Common myeloid progenitor, CD34-positive (primary cell): ENCODE measurements at regions not wholly inside any gene's neighbourhood (a gene's known extent, or its start where the extent isn't known, plus 50 kb on each side); places are given as distances from the start of the nearest gene placed in this dataset.

Experiments used
- CTCF ChIA-PET: fragments of 350-600 bp; sonication (Branson Sonifier 250); formaldehyde crosslinking; loops from one replicate; lab custom pipeline; 2021; ENCODE audit warnings: antibody characterized with exemption; lab: Charles Lee
- POLR2A ChIA-PET: fragments of 350-600 bp; sonication (Branson Sonifier 250); formaldehyde crosslinking; loops from one replicate; lab custom pipeline; 2021; ENCODE audit warnings: antibody characterized with exemption; lab: Charles Lee
- DNase-seq, 3 donors: peaks; one replicate each; pipeline versions ENCODE4 v3.0.0 to v3.0.0-alpha.2; 2013
- H3K27ac ChIP-seq, 2 experiments: 1 replicate in 1 of 2; 2 replicates in 1 of 2; pipeline ENCODE4 v1.7.0; 2013; ENCODE audit warnings: inconsistent platforms in 2 of 2, low read length in 2 of 2, mild to moderate bottlenecking in 2 of 2, low read depth in 1 of 2, moderate library complexity in 1 of 2; ENCODE audit not compliant: severe bottlenecking in 2 of 2, insufficient read depth in 1 of 2, poor library complexity in 1 of 2
- H3K27me3 ChIP-seq, 5 experiments: replicated peaks in 2 of 5; 1 replicate in 3 of 5; 2 replicates in 2 of 5; pipeline versions ENCODE4 v1.6.1 to v1.7.0; 2013; ENCODE audit warnings: low read length in 4 of 5, mild to moderate bottlenecking in 2 of 5, moderate library complexity in 2 of 5, inconsistent platforms in 1 of 5; ENCODE audit not compliant: insufficient read depth in 5 of 5, control insufficient read depth in 4 of 5
- H3K36me3 ChIP-seq, 4 experiments: 1 replicate in 2 of 4; 2 replicates in 2 of 4; pipeline versions ENCODE4 v1.6.1 to v1.7.0; 2013; ENCODE audit warnings: low read length in 3 of 4, control low read depth in 1 of 4, mild to moderate bottlenecking in 1 of 4; ENCODE audit not compliant: control insufficient read depth in 4 of 4, insufficient read depth in 4 of 4
- H3K4me1 ChIP-seq, 4 experiments: 1 replicate in 3 of 4; 2 replicates in 1 of 4; pipeline versions ENCODE4 v1.6.1 to v1.7.1; 2013; ENCODE audit warnings: low read length in 3 of 4, mild to moderate bottlenecking in 3 of 4, control low read depth in 1 of 4, inconsistent platforms in 1 of 4, moderate library complexity in 1 of 4; ENCODE audit not compliant: control insufficient read depth in 4 of 4, insufficient read depth in 4 of 4; ENCODE audit errors: control extremely low read depth in 1 of 4
- H3K4me3 ChIP-seq, 7 experiments: 1 replicate in 4 of 7; 2 replicates in 3 of 7; pipeline versions ENCODE4 v1.5.1 to v1.7.0; 2013; ENCODE audit warnings: mild to moderate bottlenecking in 7 of 7, low read length in 6 of 7, moderate library complexity in 6 of 7, inconsistent platforms in 2 of 7, low read depth in 2 of 7, control low read depth in 1 of 7; ENCODE audit not compliant: insufficient read depth in 4 of 7, control insufficient read depth in 1 of 7; ENCODE audit errors: extremely low read depth in 1 of 7
- H3K9me3 ChIP-seq, 5 experiments: 1 replicate in 4 of 5; 2 replicates in 1 of 5; pipeline versions ENCODE4 v1.6.1 to v1.7.1; 2013; ENCODE audit warnings: low read length in 4 of 5, mild to moderate bottlenecking in 2 of 5, inconsistent platforms in 1 of 5, low read depth in 1 of 5, moderate library complexity in 1 of 5; ENCODE audit not compliant: control insufficient read depth in 4 of 5, insufficient read depth in 2 of 5; ENCODE audit errors: control extremely low read depth in 1 of 5
- WGBS: methylation state at CpG from one replicate; pipeline ENCODE4 v1.1.5; 2013; ENCODE audit not compliant: insufficient coverage; 5-methylcytosine and 5-hydroxymethylcytosine counted together

DNA sequence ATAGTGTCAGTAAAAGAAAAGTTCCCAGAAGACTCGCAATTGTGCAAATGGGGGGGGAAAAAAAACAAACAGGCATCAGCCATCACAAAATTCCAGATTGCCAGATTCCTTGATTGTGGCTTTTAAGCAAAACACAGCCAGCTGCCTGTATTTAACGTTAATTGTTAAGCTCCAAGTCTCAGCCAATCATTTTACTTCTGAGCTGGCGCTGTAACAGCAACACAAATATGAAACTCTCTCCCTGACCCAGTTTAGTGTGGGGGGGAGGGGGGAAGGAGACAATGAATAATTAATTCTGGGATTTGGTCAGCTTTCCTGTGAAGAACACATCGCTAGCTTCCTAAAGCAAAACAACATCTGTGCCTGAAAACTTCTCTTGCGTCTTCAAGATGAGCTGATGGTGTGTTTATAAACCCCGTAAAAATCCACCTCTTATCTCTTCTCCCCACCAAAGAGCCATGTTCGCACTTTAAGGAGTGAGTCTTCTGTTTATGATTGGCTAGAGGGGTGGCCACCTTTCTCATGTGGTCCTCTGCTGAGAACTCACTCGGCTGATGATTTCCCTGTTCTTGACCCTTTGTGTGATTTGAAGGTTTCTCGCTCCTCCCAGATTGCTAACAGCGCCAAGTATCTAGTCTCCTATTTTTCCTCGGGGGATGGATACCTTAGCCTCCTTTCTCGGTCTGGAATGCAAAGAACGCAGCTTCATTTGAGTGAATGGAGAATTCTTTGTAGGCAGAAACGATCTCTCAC lies 160.2 kb upstream of the DAPK1 start:
- POLR2A ChIA-PET: interaction anchor here (0.6 kb wide), 1 partner anchor 153 kb away, joined by 3 read pairs; no protein-coding TSS in a partner anchor
- H3K27ac ChIP-seq: no peak overlapping the region
- H3K9me3 ChIP-seq: no peaks in the 10 kb centered on the region
- DNase-seq: no peak
- WGBS: 37% methylated on average over 7 of the region's 14 CpGs
- CTCF ChIA-PET: interaction anchor here (0.7 to 2.8 kb wide), 14 partner anchors 8 to 478 kb away, joined by 3 to 27 read pairs (median 4); partner anchors contain the start of gene DAPK1
- H3K4me3 ChIP-seq: peak overlapping the region in 6 of 7 experiments; percentile 40 to 80 (median 60)
- peaks cover 3 to 12% (median 9%) of the 10 kb centered on the region in 4 experiments for H3K4me1 ChIP-seq
- peaks cover 0 to 11% (median 5%) of the 10 kb centered on the region in 5 experiments for H3K27me3 ChIP-seq
- H3K36me3 ChIP-seq: no peaks in the 10 kb centered on the region

- Histone ChIP-seq H3K27me3 (peaks cover 0 to 11% (median 5%) of the 10 kb centered on the region in 5 experiments), H3K4me1 (peaks cover 3 to 12% (median 9%) of the 10 kb centered on the region in 4 experiments), H3K4me3 (peak overlapping the region in 2 of 7 experiments; percentile 61 to 80), H3K36me3 (no peaks in the 10 kb centered on the region), H3K9me3 (no peaks in the 10 kb centered on the region), H3K27ac (no peak overlapping the region)
- CTCF ChIA-PET: interaction anchor here (0.7 to 2.8 kb wide), 16 partner anchors 7 to 477 kb away, joined by 3 to 27 read pairs (median 4); partner anchors contain the start of gene DAPK1
- POLR2A ChIA-PET: interaction anchor here (0.6 kb wide), 1 partner anchor 152 kb away, joined by 3 read pairs; no protein-coding TSS in a partner anchor
- no peak for DNase-seq
- 86% methylated on average over 11 of the region's 13 CpGs for WGBS
Observed at GRCh38 chr9:87338088-87338989, 159.3 kb upstream of the DAPK1 start.

DNA sequence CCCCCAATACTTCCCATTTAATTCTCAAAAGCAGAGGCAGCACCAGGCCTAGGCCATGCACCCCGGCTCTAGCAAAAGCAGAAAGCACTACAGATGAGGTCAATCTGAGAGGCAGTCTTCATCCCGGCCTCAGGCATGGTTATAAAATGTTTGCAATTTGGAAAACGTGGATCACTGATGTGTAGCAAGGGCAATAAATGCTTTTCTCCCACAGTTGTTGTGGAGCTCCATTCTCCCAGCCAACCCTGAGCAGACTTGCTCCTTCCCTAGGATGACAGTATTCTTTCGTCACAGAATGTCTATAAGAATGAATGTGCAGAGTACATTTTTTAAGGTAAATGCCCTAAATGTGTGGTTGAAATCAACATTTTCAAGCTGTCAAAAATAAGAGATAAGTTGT lies 157.3 kb upstream of the DAPK1 start:
- 100% methylated on average over 2 of the region's 4 CpGs for WGBS

DNA sequence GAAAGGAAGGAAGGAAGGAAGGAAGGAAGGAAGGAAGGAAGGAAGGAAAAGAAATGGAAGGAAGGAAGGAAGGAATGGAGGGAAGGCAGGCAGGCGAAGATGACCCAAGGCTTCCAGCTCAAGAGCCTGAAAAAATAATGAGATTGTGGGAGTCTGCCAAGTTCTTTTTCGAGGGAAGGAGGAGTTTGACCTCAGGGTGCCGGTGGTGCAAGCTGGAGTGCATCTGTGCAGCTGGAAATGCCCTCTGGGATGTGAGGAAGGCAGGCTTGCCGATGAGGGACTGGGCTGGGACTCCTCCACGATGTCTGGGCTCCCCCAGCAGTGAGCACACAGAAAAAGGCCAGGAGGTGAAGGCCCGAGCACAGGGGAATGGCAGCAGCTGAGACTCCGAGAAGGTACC lies 154.9 kb upstream of the DAPK1 start:
- Histone ChIP-seq H3K36me3 (no peaks in the 10 kb centered on the region), H3K27me3 (peaks cover 0 to 5% (median 2%) of the 10 kb centered on the region in 5 experiments), H3K27ac (no peak overlapping the region), H3K4me3 (no peak overlapping the region), H3K9me3 (no peaks in the 10 kb centered on the region), H3K4me1 (peaks cover 0 to 3% (median 1%) of the 10 kb centered on the region in 4 experiments)
- ChIA-PET CTCF (interaction anchor here (1.2 kb wide), 3 partner anchors 11 to 155 kb away, joined by 3 to 5 read pairs (median 4); partner anchors contain the start of gene DAPK1), POLR2A (no interaction called here)
- no peak for DNase-seq
- 86% methylated on average over 4 of the region's 7 CpGs for WGBS

More for the DNA sequence above, 157.3 kb upstream of the DAPK1 start:
- Histone ChIP-seq H3K4me1 (peaks cover 3 to 12% (median 9%) of the 10 kb centered on the region in 4 experiments), H3K9me3 (no peaks in the 10 kb centered on the region), H3K27ac (no peak overlapping the region), H3K27me3 (peaks cover 0 to 11% (median 5%) of the 10 kb centered on the region in 5 experiments), H3K4me3 (no peak overlapping the region), H3K36me3 (no peaks in the 10 kb centered on the region)
- POLR2A ChIA-PET: no interaction called here
- no peak for DNase-seq
- CTCF ChIA-PET: interaction anchor here (2.1 kb wide), 1 partner anchor 15 kb away, joined by 5 read pairs; no protein-coding TSS in a partner anchor

GRCh38 chr9:87343816-87344430 lies 153.7 kb upstream of the DAPK1 start:
- WGBS: 100% methylated on average over 4 of the region's 5 CpGs
- DNase-seq: no peak
- peaks cover 0 to 1% (median 0%) of the 10 kb centered on the region in 5 experiments for H3K9me3 ChIP-seq
- no peaks in the 10 kb centered on the region for H3K36me3 ChIP-seq
- H3K27me3 ChIP-seq: no peaks in the 10 kb centered on the region
- H3K4me3 ChIP-seq: no peak overlapping the region
- H3K4me1 ChIP-seq: no peaks in the 10 kb centered on the region
- H3K27ac ChIP-seq: no peak overlapping the region
- ChIA-PET POLR2A (no interaction called here), CTCF (interaction anchor here (0.6 to 1.2 kb wide), 4 partner anchors 19 to 858 kb away, joined by 3 to 5 read pairs (median 4); partner anchors contain the start of gene DAPK1)

GRCh38 chr9:87346061-87346665 lies 151.5 kb upstream of the DAPK1 start:
- no peak overlapping the region for H3K4me3 ChIP-seq
- H3K9me3 ChIP-seq: peaks cover 0 to 1% (median 0%) of the 10 kb centered on the region in 5 experiments
- no peak overlapping the region for H3K27ac ChIP-seq
- H3K27me3 ChIP-seq: no peaks in the 10 kb centered on the region
- no peak for DNase-seq
- ChIA-PET CTCF (interaction anchor here (0.6 to 1.4 kb wide), 4 partner anchors 9 to 320 kb away, joined by 3 to 5 read pairs (median 4); no protein-coding TSS in a partner anchor), POLR2A (no interaction called here)
- no peaks in the 10 kb centered on the region for H3K36me3 ChIP-seq
- no peaks in the 10 kb centered on the region for H3K4me1 ChIP-seq
- WGBS: 93% methylated on average over 4 of the region's 5 CpGs
